ENCODE measurements at regions not wholly inside any gene's neighbourhood (a gene's known extent, or its start where the extent isn't known, plus 50 kb on each side); places are given as distances from the start of the nearest gene placed in this dataset.

- H3K9me3 ChIP-seq (replicated peaks; ENCODE audit: control insufficient read depth, insufficient read depth, low read length), result no peaks in the 10 kb centered on the region
- FAIRE-seq, result no peak
- no peak overlapping the region for H3K27ac ChIP-seq (ENCODE audit: insufficient read depth, low read depth, low read length)
- peaks cover 5 to 14% of the 10 kb centered on the region in 2 experiments for H3K27me3 ChIP-seq (ENCODE audit: control insufficient read depth in 2 of 2, insufficient read depth in 2 of 2, low read length in 2 of 2)
- POLR2A ChIA-PET, result no interaction called here
- no peak overlapping the region for H3K9ac ChIP-seq (replicated peaks; ENCODE audit: extremely low read depth, insufficient read depth, low read length)
- TF ChIP-seq FOS (IDR thresholded peaks at IDR 0.05; ENCODE audit: borderline replicate concordance, insufficient read depth, low read length) (no peak), POLR2A (IDR thresholded peaks at IDR 0.05; ENCODE audit: low read depth, low read length) (no peak), GATA2 (IDR thresholded peaks at IDR 0.05; ENCODE audit: insufficient read depth, insufficient read length, low read depth, low read length) (no peak), POLR2AphosphoS5 (IDR thresholded peaks at IDR 0.05; ENCODE audit: insufficient read depth, low read depth, low read length) (no peak), EZH2 (IDR thresholded peaks at IDR 0.05; ENCODE audit: borderline replicate concordance, low read depth, low read length, severe bottlenecking) (no peak), MYC (IDR thresholded peaks at IDR 0.05; ENCODE audit: low read depth, low read length) (no peak), CTCF (IDR thresholded peaks at IDR 0.05; ENCODE audit: extremely low read depth in 1 of 2, insufficient read depth in 1 of 2, low read depth in 1 of 2, low read length in 2 of 2) (no peak), JUN (IDR thresholded peaks at IDR 0.05; ENCODE audit: borderline replicate concordance, insufficient read depth, insufficient read length, low read depth) (no peak)
- TF ChIP-seq, protein P1, sequence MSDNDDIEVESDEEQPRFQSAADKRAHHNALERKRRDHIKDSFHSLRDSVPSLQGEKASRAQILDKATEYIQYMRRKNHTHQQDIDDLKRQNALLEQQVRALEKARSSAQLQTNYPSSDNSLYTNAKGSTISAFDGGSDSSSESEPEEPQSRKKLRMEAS (IDR thresholded peaks at IDR 0.05; ENCODE audit: insufficient read depth, insufficient read length), result no peak
- BruUV-seq (replicated peaks), result no TSS peak
- H3K9me1 ChIP-seq (replicated peaks; ENCODE audit: control insufficient read depth, extremely low read depth, insufficient read depth, low read length), result no peaks in the 10 kb centered on the region
- intact Hi-C loops (cut with micrococcal nuclease) (no loop called here), dilution Hi-C loops (cut with MboI; ENCODE audit: extremely low pct_ligation_motif_present, low sequenced_read_pairs) (no loop called here)
- no peak overlapping the region for H3K4me3 ChIP-seq (replicated peaks in 1 of 3; ENCODE audit: insufficient read depth in 1 of 3, low read depth in 1 of 3, low read length in 3 of 3)
- no peak overlapping the region for H2AFZ ChIP-seq (ENCODE audit: low read depth, low read length)
- no peak overlapping the region for H3K4me2 ChIP-seq (ENCODE audit: insufficient read depth, low read length)
- no peak for DNase-seq (ENCODE audit: low read depth, low spot score)
- no peaks in the 10 kb centered on the region for H3K79me2 ChIP-seq (ENCODE audit: control insufficient read depth, insufficient read depth, low read length)
- no peaks in the 10 kb centered on the region for H3K36me3 ChIP-seq (ENCODE audit: control insufficient read depth in 2 of 2, extremely low read depth in 1 of 2, insufficient read depth in 2 of 2, low read length in 2 of 2)
- H4K20me1 ChIP-seq (replicated peaks; ENCODE audit: control insufficient read depth, extremely low read depth, insufficient read depth, low read length), result no peaks in the 10 kb centered on the region
- H3K4me1 ChIP-seq (ENCODE audit: control insufficient read depth, extremely low read depth, insufficient read depth, low read length), result no peaks in the 10 kb centered on the region
- CTCF ChIA-PET, result no interaction called here
Observed at GRCh38 chr6:43850314-43851203, 80.5 kb downstream of the VEGFA start.

All from endothelial cell of umbilical vein (primary cell).